Cerebellar cortex (tissue), 1 donor: ENCODE measurements at regions not wholly inside any gene's neighbourhood (a gene's known extent, or its start where the extent isn't known, plus 50 kb on each side); places are given as distances from the start of the nearest gene placed in this dataset.
"Not testable (repeated sequence)": the region's sequence is repeated elsewhere in the genome, so short reads cannot be mapped to it uniquely, and the experiment has no call there.

Experiments used
- DNase-seq: peaks from one replicate; pipeline ENCODE4 v3.0.0-alpha.2; 2015; ENCODE audit warnings: low spot score

DNA sequence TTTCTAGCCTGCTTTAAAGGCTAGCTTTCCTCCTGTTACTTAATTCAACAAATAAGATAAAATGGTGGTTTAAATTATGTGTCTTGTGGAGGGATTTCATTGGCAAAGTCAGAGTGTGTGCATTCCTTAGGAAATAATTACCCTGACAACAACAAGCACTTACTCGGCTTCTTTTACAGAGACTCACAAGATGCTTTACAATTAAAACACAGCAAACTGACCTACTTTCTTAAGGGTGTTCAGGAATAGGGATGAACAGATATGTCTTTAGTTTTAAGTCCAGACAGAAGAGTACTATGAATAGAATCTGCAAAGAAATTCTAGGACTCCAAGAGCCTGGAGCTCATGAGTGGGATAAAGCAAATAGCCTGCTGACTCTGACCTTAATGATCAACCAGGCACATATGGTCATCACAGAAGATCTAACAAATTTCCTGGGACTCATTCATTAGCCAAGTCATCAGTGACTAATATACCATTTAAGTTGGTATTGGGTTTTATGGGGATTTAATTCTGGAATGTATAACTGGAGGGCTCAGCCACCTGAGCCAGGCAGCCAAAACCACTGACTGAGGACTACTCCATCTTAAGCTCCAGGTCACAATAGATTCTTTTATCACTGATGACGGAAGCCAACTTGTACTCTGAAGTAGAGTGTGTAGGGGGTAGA is 161.8 kb upstream of the RIMS1 start:
- peak; percentile 54 for DNase-seq

DNA sequence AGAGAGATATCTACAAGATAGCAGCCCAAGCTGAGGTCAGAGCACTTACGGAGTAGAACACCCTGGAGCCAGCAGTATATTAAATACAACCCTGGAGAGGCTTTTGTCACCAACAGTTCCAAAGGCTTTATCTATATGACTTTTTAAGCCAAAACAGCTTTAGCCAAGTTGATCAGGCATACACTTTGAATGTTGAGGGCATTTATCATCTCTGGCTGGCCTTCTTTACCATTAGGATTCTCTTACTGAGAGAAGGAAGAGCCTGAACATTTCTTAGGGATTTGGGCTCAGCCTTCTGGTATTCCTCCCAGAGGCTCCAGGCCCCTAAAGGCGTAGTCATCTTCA is 161.3 kb upstream of the RIMS1 start:
- DNase-seq: no peak

GRCh38 chr6:71726121-71726520 is 160.2 kb upstream of the RIMS1 start:
- peak; percentile 53 for DNase-seq

DNA sequence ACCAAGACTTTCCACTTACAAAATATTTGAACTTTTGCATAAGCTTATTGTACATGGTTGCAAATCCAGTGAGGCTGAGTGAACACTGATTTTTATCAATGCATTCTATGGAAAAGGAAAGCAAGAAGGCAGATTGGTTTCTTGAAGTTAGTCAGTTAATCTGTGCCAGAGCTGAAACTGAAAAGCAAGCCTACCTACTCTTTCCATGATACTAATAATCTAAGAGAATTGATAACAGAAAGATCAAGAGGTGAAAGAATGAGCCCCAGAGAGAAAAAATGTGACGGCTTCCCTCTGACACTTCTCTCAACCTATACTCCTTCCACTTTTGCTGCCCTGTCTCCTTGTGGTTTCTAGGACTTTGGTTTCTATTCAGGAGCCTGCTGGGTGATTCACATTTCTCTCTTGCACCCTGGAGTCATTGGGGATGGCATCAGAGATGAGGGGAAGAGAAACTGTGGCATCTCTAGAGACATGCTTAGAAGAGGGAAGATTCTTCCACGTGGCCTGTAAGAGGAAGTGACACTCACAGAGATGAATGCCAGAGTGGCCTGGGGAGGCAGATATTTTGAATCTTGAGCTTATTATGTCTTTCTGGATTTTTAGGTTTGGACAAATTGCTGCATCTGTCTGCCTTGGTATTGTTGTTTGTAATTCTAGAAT is 158.6 kb upstream of the RIMS1 start:
- DNase-seq: peak; percentile 46

DNA sequence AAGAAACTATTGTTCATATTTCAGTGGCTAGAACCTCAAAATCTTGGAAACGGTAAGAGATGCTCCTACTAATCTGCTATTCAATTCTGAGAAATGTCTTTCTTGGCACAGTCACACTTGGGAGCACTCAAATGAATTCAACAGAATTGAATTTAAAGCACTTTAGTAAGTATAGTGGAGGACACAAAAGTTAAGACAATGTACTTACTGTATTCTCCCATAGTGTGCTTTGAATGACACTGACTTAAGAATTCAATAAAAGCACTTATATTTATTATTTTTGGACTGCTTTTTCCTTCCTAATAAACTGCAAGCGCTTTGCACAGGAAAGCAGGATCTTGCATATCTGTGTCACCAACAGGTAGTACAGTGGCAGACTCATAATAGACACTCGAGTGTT is 156.1 kb upstream of the RIMS1 start:
- DNase-seq: peak; percentile 58

DNA sequence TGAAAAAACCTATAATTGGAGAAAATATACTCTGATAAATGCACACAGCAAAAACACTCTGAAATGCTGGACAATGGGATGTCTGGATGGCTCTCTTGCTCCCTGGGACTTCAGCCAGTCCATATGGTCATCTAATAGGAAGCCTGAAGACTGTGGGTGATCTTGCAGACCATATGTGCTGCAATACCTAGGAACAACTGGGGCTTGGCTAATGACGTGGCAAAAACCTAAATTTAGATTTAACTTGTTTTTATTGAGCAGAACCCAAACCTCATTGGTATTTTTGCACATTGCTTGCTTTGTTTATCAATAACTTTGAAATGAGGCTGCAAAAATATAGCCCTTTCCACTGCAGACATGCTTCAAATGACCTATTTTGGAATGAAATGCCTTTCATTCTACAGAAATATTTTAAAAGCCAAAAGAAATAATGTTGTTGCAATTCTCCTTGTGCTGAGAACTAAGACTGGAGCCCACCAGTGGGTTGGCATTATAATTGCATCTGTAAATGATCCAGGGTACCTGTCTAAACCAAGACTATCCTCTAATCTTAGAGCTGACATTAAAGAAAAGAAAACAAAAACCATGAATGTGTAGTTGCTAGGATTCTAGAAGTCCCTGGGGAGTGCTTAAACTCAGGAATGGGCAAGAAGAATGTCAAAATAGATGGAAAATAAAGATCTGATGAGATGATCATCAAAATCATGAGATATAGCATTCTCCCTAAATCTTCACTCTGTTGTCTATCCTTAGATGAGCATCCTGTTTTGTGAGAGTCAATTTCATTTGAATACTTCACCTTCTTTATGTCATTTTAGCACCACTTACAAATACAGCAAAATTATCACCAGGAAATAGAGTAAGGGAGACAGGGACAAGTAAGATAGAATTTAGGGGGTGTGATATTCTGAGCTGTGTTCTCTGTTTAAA is 152.1 kb upstream of the RIMS1 start:
- peak; percentile 98 for DNase-seq

- DNase-seq: no peak
These were observed 148.4 kb upstream of the RIMS1 start for GRCh38 chr6:71737953-71738352.

DNA sequence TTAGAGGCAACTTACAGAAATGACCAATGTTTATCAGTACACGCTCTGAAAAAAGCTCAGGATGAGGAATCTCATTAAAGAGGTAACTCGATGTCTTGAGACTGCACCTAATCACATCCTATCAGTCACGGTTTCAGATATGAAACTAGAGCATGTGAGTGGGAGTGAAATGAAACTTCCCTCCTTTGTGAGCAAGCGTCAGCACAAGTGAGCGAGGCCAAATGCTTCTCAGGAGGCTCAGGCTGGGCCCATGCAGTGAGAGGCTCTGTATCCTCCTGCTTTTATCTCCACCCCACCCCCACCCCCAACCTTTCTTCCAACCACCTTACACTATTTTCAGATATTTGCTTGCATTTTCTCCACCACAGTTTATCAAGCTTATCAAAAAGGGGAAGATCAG is 140.8 kb upstream of the RIMS1 start:
- no peak for DNase-seq

DNA sequence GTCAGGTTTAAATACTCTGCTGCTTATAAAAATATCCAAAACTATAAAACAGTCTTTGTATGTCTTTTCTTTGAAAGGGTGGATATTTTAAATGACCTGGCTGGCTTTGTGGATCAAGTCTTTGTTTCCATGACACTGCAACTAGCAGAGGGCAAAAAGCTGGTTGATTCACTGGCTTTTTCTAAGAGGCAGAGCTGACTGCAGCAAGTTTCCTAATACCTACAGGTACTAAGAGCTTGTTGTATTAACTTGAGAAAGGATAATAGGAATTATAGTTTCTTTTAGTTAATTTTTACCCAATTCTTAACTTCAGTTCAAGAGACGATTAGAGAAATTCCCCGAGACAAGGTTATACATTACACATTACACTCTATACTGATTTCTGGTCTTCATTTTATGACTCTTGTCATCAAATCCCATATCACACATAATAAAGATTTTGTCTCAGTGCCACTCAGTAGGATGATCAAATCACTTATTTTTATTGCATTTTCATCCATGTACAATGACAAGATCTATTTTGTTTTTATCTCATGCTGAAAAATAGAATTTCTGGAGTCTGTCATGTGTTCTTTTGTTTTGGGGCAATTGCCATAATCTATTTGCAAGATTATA is 120.1 kb upstream of the RIMS1 start:
- DNase-seq: no peak

GRCh38 chr6:71766796-71767195 is 119.6 kb upstream of the RIMS1 start:
- no peak for DNase-seq

DNA sequence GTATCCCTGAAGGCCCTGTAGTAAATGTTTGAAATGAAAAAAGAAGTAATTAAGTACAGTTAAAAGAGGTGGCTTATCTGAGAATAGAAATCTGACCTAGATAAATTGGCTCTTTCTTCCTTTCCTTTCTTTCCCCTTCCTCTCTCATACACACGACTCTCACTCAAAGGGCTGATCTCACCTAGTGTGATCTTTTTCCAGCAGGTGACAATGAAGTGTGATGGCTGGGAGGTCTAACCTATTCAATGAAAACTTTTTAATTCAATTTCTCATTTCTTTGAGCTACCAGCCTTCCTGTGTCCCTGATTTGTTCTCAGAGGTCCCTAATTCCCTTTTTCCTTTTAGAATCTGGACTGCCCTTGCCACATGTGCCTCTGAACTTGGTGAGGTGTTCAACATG is 118.0 kb upstream of the RIMS1 start:
- DNase-seq: no peak

GRCh38 chr6:71808865-71809264 is 77.5 kb upstream of the RIMS1 start:
- no peak for DNase-seq

GRCh38 chr6:71810880-71811279 is 75.5 kb upstream of the RIMS1 start:
- DNase-seq: no peak

- DNase-seq: no peak
These were observed 63.7 kb upstream of the RIMS1 start for GRCh38 chr6:71822625-71823024.

DNA sequence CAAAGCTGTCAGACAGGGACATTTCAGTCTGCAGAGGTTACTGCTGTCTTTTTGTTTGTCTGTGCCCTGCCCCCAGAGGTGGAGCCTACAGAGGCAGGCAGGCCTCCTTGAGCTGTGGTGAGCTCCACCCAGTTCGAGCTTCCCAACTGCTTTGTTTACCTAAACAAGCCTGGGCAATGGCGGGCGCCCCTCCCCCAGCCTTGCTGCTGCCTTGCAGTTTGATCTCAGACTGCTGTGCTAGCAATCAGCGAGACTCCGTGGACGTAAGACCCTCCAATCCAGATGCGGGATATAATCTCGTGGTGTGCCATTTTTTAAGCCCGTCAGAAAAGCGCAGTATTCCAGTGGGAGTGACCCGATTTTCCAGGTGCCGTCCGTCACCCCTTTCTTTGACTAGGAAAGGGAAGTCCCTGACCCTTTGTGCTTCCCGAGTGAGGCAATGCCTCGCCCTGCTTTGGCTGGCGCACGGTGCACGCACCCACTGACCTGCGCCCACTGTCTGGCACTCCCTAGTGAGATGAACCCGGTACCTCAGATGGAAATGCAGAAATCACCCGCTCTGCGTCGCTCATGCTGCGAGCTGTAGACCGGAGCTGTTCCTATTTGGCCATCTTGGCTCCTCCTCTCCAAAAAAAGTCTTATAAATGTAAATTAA is 54.1 kb upstream of the RIMS1 start:
- not testable (repeated sequence) for DNase-seq
